ENCODE measurements at regions not wholly inside any gene's neighbourhood (a gene's known extent, or its start where the extent isn't known, plus 50 kb on each side); places are given as distances from the start of the nearest gene placed in this dataset.

DNA sequence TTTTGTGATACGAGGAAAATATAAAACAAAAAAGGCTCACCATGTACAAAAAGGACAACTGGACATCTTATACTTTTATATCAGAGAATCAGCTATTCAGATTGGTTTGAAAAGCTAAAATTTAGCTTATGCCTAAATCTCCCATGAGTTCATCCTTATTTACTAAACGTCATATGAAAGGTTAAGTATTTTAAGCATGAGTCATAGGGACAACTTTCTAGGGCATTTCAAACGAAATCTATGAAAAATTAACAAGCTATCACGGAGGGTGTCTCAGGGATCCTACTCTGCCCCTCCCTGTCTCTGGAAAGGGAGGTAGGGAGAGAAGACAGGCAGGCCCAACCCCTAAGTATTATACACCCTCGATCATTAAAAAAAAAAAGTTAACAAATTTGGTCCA is 124.1 kb upstream of the LOC128125822 start:
- H3K9me3 ChIP-seq (ENCODE audit: control insufficient read depth, low read depth, low read length) = no peaks in the 10 kb centered on the region
- no peak overlapping the region for H3K18ac ChIP-seq (ENCODE audit: insufficient read length, low read depth, low read length)
- H3K56ac ChIP-seq (ENCODE audit: insufficient read length, low read depth, low read length) = no peak overlapping the region
- no peak overlapping the region for H2BK20ac ChIP-seq (ENCODE audit: low read depth, low read length, poor library complexity, severe bottlenecking)
- no peak overlapping the region for H3K4ac ChIP-seq (ENCODE audit: low read depth, low read length)
- no peaks in the 10 kb centered on the region for H3K4me1 Mint-ChIP-seq
- H2BK5ac ChIP-seq (ENCODE audit: insufficient read length, low read length) = no peak overlapping the region
- no peak overlapping the region for H4K91ac ChIP-seq (ENCODE audit: insufficient read length, low read depth, low read length)
- DNase-seq = no peak
- H2BK12ac ChIP-seq (ENCODE audit: insufficient read length, low read depth, low read length) = no peak overlapping the region
- H3K27me3 ChIP-seq (ENCODE audit: insufficient read depth, low read length) = no peaks in the 10 kb centered on the region
- no peaks in the 10 kb centered on the region for H3K23me2 ChIP-seq (ENCODE audit: insufficient read length, low read depth, low read length, poor library complexity, severe bottlenecking)
- no peaks in the 10 kb centered on the region for H3K27me3 Mint-ChIP-seq (ENCODE audit: low read depth)
- no peak overlapping the region for H3K14ac ChIP-seq (ENCODE audit: insufficient read depth, low read length)
- no peak overlapping the region for H3K23ac ChIP-seq (ENCODE audit: insufficient read length, low read depth, low read length)
- H3K27ac ChIP-seq (ENCODE audit: insufficient read length, low read depth, low read length) = no peak overlapping the region
- H3K27ac Mint-ChIP-seq = no peak overlapping the region
- TF ChIP-seq CTCF (conservative IDR thresholded peaks at IDR 0.05) = no peak
- H4K5ac ChIP-seq (ENCODE audit: insufficient read length, low read depth, low read length) = no peak overlapping the region
- no peak overlapping the region for H2AK5ac ChIP-seq (ENCODE audit: insufficient read length, low read length)
- no peaks in the 10 kb centered on the region for H3K4me1 ChIP-seq (ENCODE audit: insufficient read depth, low read length)
- peaks cover 0 to 4% (median 0%) of the 10 kb centered on the region in 3 experiments; a peak in 3 of 7 replicates for H3K36me3 Mint-ChIP-seq (ENCODE audit: insufficient read depth in 1 of 3, low read depth in 3 of 3)
- no peak overlapping the region for H3K4me2 ChIP-seq (ENCODE audit: insufficient read depth, insufficient read length, low read length)
- H3K9ac ChIP-seq (ENCODE audit: extremely low read depth, insufficient read length, low read length) = no peak overlapping the region
- H3T11ph ChIP-seq (ENCODE audit: low read length) = no peak overlapping the region
- no peak overlapping the region for H2BK120ac ChIP-seq (ENCODE audit: low read depth, low read length, poor library complexity, severe bottlenecking)
- H3K9me3 Mint-ChIP-seq = peaks cover 2 to 4% of the 10 kb centered on the region in 2 experiments; a peak in 2 of 5 replicates
- no peaks in the 10 kb centered on the region for H3K79me1 ChIP-seq (ENCODE audit: insufficient read depth, low read depth, low read length, poor library complexity, severe bottlenecking)
- no peak overlapping the region for H3K4me3 Mint-ChIP-seq
- H4K8ac ChIP-seq (replicated peaks; ENCODE audit: insufficient read length, low read depth, low read length) = no peak overlapping the region
- H2AFZ ChIP-seq (ENCODE audit: low read length) = no peak overlapping the region
- WGBS (ENCODE audit: extremely low coverage, insufficient read length, low lambda C conversion rate) = no CpG with 5 or more reads among the region's 5 CpGs
- H3K79me2 ChIP-seq (ENCODE audit: insufficient read depth, low read length) = no peaks in the 10 kb centered on the region
- no peak overlapping the region for H2BK15ac ChIP-seq (ENCODE audit: low read depth, low read length)
- no peaks in the 10 kb centered on the region for H4K20me1 ChIP-seq (ENCODE audit: control insufficient read depth, insufficient read depth, insufficient read length)

All from H9 (cell line).